ENCODE measurements at regions not wholly inside any gene's neighbourhood (a gene's known extent, or its start where the extent isn't known, plus 50 kb on each side); places are given as distances from the start of the nearest gene placed in this dataset.

DNA sequence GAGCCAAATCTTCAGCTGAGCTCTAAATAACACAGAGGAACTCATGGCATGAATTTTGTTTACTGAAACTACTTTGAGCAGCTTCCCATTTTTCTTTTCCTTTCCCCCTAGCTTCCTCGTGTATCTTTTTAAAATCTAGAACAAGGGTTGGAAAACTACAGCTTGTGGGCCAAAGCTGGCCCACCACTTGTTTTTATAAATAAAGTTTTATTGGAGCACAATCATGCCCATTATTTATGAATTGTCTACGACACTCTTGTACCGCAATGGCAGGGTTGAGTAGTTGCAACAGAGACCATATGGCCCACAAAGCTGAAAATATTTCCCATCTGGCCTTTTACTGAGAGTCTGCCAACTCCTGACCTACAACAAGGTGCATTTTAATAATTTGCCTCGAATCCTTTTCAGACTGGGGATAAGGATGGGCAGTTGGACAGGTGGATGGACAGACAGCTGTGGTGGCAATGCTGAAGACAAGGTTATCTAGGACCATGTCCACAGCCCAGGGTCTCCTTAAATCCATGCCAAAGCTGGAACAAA lies 87.7 kb downstream of the RMI2 start:
- TF ChIP-seq CTCF (IDR thresholded peaks at IDR 0.05) (no peak), POLR2A (IDR thresholded peaks at IDR 0.05) (no peak)

Measured in transverse colon (tissue), 3 donors.